ENCODE measurements at regions not wholly inside any gene's neighbourhood (a gene's known extent, or its start where the extent isn't known, plus 50 kb on each side); places are given as distances from the start of the nearest gene placed in this dataset.

- RAD21 ChIA-PET (ENCODE audit: unreplicated experiment), result no interaction called here
- no peak overlapping the region for H3K4me2 ChIP-seq (ENCODE audit: control insufficient read depth, insufficient read depth)
- H2AFZ ChIP-seq (ENCODE audit: control insufficient read depth, low read depth, low read length), result no peak overlapping the region
- intact Hi-C loops (cut with micrococcal nuclease; ENCODE audit: unreplicated experiment) (no loop called here), in situ Hi-C loops (cut with MboI) (no loop called here)
- ATAC-seq, result no peak
- BruUV-seq (replicated peaks), result no TSS peak
- CTCF ChIA-PET, result interaction anchor here (5.2 kb wide), 1 partner anchor 104 kb away, joined by 58 read pairs; the partner anchor contains the start of gene RAMP3
- SMC1A ChIA-PET (ENCODE audit: uncharacterized antibody, unreplicated experiment), result no interaction called here
- H3K4me1 ChIP-seq (ENCODE audit: control insufficient read depth, insufficient read depth, low read length), result peaks cover 7% of the 10 kb centered on the region
- TF ChIP-seq MTA2 (IDR thresholded peaks at IDR 0.05; ENCODE audit: low read depth) (no peak), SMC3 (IDR thresholded peaks at IDR 0.05; ENCODE audit: borderline replicate concordance, low read length) (no peak), WRNIP1 (IDR thresholded peaks at IDR 0.05; ENCODE audit: borderline replicate concordance, low read depth, low read length) (no peak), TAF1 (IDR thresholded peaks at IDR 0.05; ENCODE audit: borderline replicate concordance, low read depth, low read length) (no peak), ZNF622 (IDR thresholded peaks at IDR 0.05) (no peak), IRF3 (IDR thresholded peaks at IDR 0.05) (no peak), HSF1 (IDR thresholded peaks at IDR 0.05; ENCODE audit: low read depth, low read length) (no peak), KAT2A (conservative IDR thresholded peaks at IDR 0.05; ENCODE audit: control insufficient read depth, low read depth, low read length) (no peak), ZNF592 (IDR thresholded peaks at IDR 0.05) (no peak), SUZ12 (IDR thresholded peaks at IDR 0.05; ENCODE audit: unreplicated experiment) (no peak), MEF2A (IDR thresholded peaks at IDR 0.05; ENCODE audit: insufficient read depth, low read depth, low read length) (no peak), TCF3 (IDR thresholded peaks at IDR 0.05; ENCODE audit: borderline replicate concordance, insufficient read depth, low read depth, low read length) (no peak), EGR1 (IDR thresholded peaks at IDR 0.05; ENCODE audit: borderline replicate concordance in 1 of 2, low read depth in 2 of 2, low read length in 2 of 2) (no peak), FOXK2 (IDR thresholded peaks at IDR 0.05) (no peak), NBN (IDR thresholded peaks at IDR 0.05) (no peak), ZNF207 (IDR thresholded peaks at IDR 0.05; ENCODE audit: borderline replicate concordance) (no peak)
- no peak overlapping the region for H3K4me3 ChIP-seq
- no peak overlapping the region for H3K27ac ChIP-seq (ENCODE audit: control insufficient read depth, insufficient read depth)
- FAIRE-seq, result no peak
- no peaks in the 10 kb centered on the region for H3K9me3 ChIP-seq (replicated peaks; ENCODE audit: control insufficient read depth, insufficient read depth, low read length)
- POLR2A ChIA-PET, result no interaction called here
- H3K79me2 ChIP-seq (ENCODE audit: control insufficient read depth, insufficient read depth, low read length), result no peaks in the 10 kb centered on the region
- no peak overlapping the region for H3K9ac ChIP-seq (ENCODE audit: control insufficient read depth, insufficient read depth, low read length)
- H4K20me1 ChIP-seq (ENCODE audit: control insufficient read depth, insufficient read depth), result no peaks in the 10 kb centered on the region; the same call in 1 of the 2 replicates
- WGBS (ENCODE audit: insufficient coverage, insufficient replicate concordance, low lambda C conversion rate, missing lambda C conversion rate), result 33% methylated on average over 2 of the region's 2 CpGs
- H3K36me3 ChIP-seq (ENCODE audit: control insufficient read depth in 2 of 2, insufficient read depth in 2 of 2, low read length in 1 of 2), result no peaks in the 10 kb centered on the region
- no peaks in the 10 kb centered on the region; a peak in 1 of 4 replicates for H3K27me3 ChIP-seq (replicated peaks in 1 of 2; ENCODE audit: control insufficient read depth in 2 of 2, insufficient read depth in 2 of 2, low read length in 1 of 2)
- no peak for DNase-seq (ENCODE audit: low read depth, low spot score)
Observed at GRCh38 chr7:45256775-45257174, 99.2 kb downstream of the RAMP3 start.

Measured in GM12878 (cell line).